GM10266 (cell line): ENCODE measurements at regions not wholly inside any gene's neighbourhood (a gene's known extent, or its start where the extent isn't known, plus 50 kb on each side); places are given as distances from the start of the nearest gene placed in this dataset.
"Not testable (repeated sequence)": the region's sequence is repeated elsewhere in the genome, so short reads cannot be mapped to it uniquely, and the experiment has no call there.

Experiments used
- DNase-seq: peaks from one replicate; pipeline ENCODE4 v3.0.0; 2012; ENCODE audit errors: extremely low spot score
- CTCF ChIP-seq: IDR thresholded peaks from 2 replicates; pipeline ENCODE4 v1.5.1; 2012; ENCODE audit warnings: mild to moderate bottlenecking, low read depth; ENCODE audit not compliant: control insufficient read depth, insufficient read depth; ENCODE audit errors: missing control alignments

- TF ChIP-seq CTCF = no peak
- DNase-seq = no peak
These were observed 351.8 kb upstream of the TMEFF2 start for GRCh38 chr2:192546565-192546964.

DNA sequence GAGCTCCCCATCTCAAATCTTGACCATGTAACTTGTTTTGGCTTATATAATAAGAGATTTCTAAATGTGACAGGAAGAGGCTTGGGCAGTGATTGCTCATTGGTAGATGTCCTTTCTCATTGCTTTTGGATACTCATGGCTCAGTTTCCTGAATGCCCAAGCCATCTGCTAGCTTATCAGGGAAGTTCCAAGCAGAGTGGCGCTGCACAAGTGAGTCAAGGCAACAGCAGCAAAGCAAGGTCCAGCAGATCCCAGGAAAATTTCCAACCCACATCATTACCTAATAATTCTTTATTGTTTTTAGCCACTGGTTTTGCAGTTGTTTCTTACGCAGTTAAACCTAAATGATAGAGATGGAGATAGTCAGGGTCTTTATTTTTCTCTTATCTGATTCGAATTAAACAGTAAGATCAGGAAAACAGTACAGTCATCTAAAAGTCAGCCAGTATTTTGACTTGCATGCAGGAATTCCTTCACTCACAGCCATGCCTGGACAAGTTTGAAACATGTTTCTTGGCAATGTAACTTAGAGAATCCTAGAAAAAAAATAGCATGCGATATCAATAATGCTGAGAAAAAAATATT lies 349.7 kb upstream of the TMEFF2 start:
- no peak for DNase-seq
- TF ChIP-seq CTCF = no peak

- not testable (repeated sequence) for DNase-seq
These were observed 347.7 kb upstream of the TMEFF2 start for GRCh38 chr2:192542148-192543066.

DNA sequence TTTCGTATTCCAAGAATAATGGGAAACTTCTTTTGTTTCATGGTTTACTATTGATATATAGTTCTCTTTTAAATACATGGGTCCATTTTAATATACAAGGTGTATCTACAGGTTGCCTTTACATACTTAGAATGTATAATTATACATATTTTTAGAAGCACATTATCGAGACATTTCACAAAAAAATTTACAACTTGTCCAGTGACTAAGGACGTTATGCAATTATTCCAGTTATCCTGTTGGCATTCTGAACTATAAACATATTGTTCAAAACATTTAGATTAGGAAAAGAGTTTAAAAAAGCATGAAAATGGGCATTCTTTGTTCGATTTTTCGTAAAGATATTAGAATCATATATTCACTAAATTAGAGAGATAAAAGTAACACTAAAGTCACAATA lies 344.6 kb upstream of the TMEFF2 start:
- no peak for TF ChIP-seq CTCF
- DNase-seq = no peak

DNA sequence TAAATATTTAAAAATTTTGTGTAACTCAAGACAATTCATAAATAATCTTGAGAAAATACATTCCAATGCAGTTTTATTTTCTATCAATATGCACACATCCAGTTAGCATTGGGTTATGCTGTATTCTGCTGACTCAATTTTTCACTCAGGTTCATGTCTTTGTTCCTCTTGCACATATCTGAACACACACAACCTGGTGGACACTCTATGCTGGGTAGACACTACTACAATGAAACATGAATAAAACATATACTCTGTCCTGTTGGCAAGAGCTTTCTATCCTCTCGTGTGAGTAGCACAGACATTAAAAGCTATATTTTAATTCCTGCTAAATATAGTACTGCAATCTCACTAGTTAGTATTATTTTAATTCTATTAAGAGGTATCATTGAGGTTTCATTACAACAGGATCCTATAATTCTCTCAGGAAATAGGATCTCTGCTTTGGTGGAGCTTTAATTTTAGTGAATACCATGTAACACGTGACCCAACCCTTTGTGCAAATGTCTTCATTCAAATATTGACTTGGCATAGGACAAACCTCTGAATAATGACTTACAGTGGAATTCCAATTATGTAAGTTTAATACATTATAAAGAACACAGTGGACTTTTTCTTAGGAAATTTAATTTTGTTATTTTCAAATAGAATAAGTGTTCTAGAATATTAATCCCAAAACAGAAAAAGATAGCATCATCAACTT lies 342.3 kb upstream of the TMEFF2 start:
- TF ChIP-seq CTCF = no peak
- DNase-seq = no peak

DNA sequence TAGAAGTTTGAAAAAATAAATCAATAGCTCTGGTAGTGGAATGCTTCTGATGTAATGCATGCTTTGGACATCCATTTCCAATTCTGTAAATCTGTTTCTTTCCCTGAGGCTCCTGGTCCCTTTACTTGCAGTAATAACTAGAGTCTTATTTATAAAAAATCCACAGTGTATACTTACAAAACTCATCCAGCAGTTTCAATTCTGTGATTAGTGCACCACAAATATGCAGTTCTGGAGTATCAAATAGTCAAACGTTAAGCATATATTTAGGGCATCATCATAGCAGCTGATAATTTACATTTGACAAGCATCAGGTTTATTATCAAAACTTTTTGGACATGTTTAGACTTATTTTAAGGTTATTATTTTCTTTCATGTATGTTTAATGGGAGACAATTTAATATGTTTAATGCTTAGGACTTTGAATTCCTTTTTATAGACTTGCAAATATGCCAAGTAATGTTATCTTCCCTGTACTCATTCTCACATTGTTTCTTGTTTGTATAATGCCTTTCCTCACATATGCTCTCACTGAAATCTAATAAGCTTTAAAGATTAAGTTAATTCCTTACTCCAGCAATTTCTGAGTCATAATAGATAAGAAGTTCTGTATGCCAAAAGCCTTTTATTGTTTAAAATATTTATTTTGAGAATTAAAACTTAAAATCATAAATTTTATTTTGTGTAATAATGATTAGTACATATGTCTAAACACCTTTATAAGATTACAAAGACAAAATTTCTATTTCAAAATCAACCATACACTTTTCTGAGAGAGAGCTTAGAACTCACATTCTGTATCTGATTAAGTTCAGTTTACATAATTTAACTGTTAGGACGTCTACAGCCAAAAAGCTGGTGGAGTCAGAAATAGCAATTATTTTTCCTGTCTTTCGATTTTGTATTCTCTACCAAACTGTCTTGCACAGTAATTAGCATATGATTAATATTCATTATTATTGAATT lies 341.5 kb upstream of the TMEFF2 start:
- TF ChIP-seq CTCF = no peak
- no peak for DNase-seq

DNA sequence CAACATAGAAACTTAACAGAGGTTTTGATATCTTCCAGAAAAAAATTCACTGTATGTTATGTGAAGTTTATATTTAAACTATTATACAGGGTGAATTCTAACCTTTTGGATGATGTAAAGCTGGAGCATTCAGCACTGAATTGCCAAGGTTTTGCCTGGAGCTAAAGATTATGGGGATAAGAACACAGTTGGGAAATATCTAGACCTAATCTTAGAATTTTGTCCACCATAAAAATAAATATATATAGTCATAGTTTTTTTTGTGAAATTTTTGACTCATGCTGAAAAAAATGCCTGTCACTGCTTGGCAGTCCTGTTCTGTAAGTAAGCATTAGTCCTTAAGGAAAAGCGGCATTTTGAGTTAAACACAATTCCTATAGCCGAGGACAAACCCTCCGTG lies 339.3 kb upstream of the TMEFF2 start:
- no peak for TF ChIP-seq CTCF
- DNase-seq = no peak

- DNase-seq = not testable (repeated sequence)
These were observed 330.0 kb upstream of the TMEFF2 start for GRCh38 chr2:192524642-192525251.

- DNase-seq = not testable (repeated sequence)
These were observed 329.5 kb upstream of the TMEFF2 start for GRCh38 chr2:192524214-192524613.
